Liver (tissue), 8 donors: ENCODE measurements at regions not wholly inside any gene's neighbourhood (a gene's known extent, or its start where the extent isn't known, plus 50 kb on each side); places are given as distances from the start of the nearest gene placed in this dataset.

Experiments used
- DNase-seq: peaks from one replicate; pipeline ENCODE4 v3.0.0-alpha.2; 2017; ENCODE audit warnings: low spot score
- H3K27ac ChIP-seq, 2 donors: one replicate each; pipeline ENCODE4 v1.7.0; 2013; ENCODE audit warnings: inconsistent platforms in 2 of 2, low read length in 2 of 2, control low read depth in 1 of 2, low read depth in 1 of 2, mild to moderate bottlenecking in 1 of 2
- H3K27me3 ChIP-seq, 4 donors: one replicate each; pipeline versions ENCODE4 v1.6.1 to v1.7.0; 2013; ENCODE audit warnings: low read length in 3 of 4, inconsistent platforms in 1 of 4, mild to moderate bottlenecking in 1 of 4, moderate library complexity in 1 of 4; ENCODE audit not compliant: control insufficient read depth in 4 of 4, insufficient read depth in 4 of 4
- H3K36me3 ChIP-seq, 4 donors: one replicate each; pipeline versions ENCODE4 v1.6.1 to v1.7.0; 2013; ENCODE audit warnings: low read length in 3 of 4, mild to moderate bottlenecking in 3 of 4, low read depth in 1 of 4, moderate library complexity in 1 of 4; ENCODE audit not compliant: control insufficient read depth in 4 of 4, insufficient read depth in 3 of 4
- H3K4me1 ChIP-seq, 4 donors: one replicate each; pipeline versions ENCODE4 v1.6.1 to v1.7.0; 2013; ENCODE audit warnings: low read length in 3 of 4, mild to moderate bottlenecking in 3 of 4, moderate library complexity in 1 of 4; ENCODE audit not compliant: control insufficient read depth in 4 of 4, insufficient read depth in 4 of 4
- H3K4me3 ChIP-seq, 3 donors: one replicate each; pipeline versions ENCODE4 v1.6.1 to v1.7.0; 2013; ENCODE audit warnings: low read length in 3 of 3, control low read depth in 1 of 3, low read depth in 1 of 3, mild to moderate bottlenecking in 1 of 3
- H3K9ac ChIP-seq, 2 donors: one replicate each; pipeline ENCODE4 v1.7.0; 2013; ENCODE audit warnings: low read length in 2 of 2, mild to moderate bottlenecking in 2 of 2, moderate library complexity in 2 of 2, control low read depth in 1 of 2, low read depth in 1 of 2
- H3K9me3 ChIP-seq, 4 donors: one replicate each; pipeline versions ENCODE4 v1.6.1 to v1.7.0; 2013; ENCODE audit warnings: low read length in 3 of 4; ENCODE audit not compliant: control insufficient read depth in 4 of 4
- ATF3 ChIP-seq: IDR thresholded peaks from 2 replicates; pipeline ENCODE4 v1.6.1; 2016; ENCODE audit warnings: antibody characterized with exemption
- EGR1 ChIP-seq, 2 donors: IDR thresholded peaks; 2 replicates each; pipeline ENCODE4 v1.6.1; 2016 to 2018; ENCODE audit warnings: antibody characterized with exemption in 2 of 2, low read depth in 2 of 2
- FOXA2 ChIP-seq: IDR thresholded peaks from 2 replicates; pipeline ENCODE4 v1.6.1; 2016; ENCODE audit warnings: antibody characterized with exemption
- GABPA ChIP-seq, 2 donors: IDR thresholded peaks in 1 of 2; conservative IDR thresholded peaks in 1 of 2; 2 replicates each; pipeline ENCODE4 v1.6.1; 2016; ENCODE audit warnings: antibody characterized with exemption in 2 of 2, mild to moderate bottlenecking in 1 of 2, moderate library complexity in 1 of 2
- HNF4A ChIP-seq, 2 donors: conservative IDR thresholded peaks; 2 replicates each; pipeline ENCODE4 v1.6.1; 2016; ENCODE audit warnings: antibody characterized with exemption in 2 of 2, mild to moderate bottlenecking in 2 of 2
- HNF4G ChIP-seq: IDR thresholded peaks from 2 replicates; pipeline ENCODE4 v1.6.1; 2016; ENCODE audit warnings: antibody characterized with exemption
- JUND ChIP-seq, 2 donors: IDR thresholded peaks; 2 replicates each; pipeline ENCODE4 v1.6.1; 2016; ENCODE audit warnings: antibody characterized with exemption in 2 of 2
- MAX ChIP-seq: IDR thresholded peaks from 2 replicates; pipeline ENCODE4 v1.6.1; 2016; ENCODE audit warnings: antibody characterized with exemption
- NR2F2 ChIP-seq: IDR thresholded peaks from 2 replicates; pipeline ENCODE4 v1.6.1; 2016; ENCODE audit warnings: antibody characterized with exemption
- RAD21 ChIP-seq, 2 donors: IDR thresholded peaks; 2 replicates each; pipeline ENCODE4 v1.6.1; 2016; ENCODE audit warnings: antibody characterized with exemption in 2 of 2, mild to moderate bottlenecking in 2 of 2
- REST ChIP-seq: IDR thresholded peaks from 2 replicates; pipeline ENCODE4 v1.6.1; 2016; ENCODE audit warnings: antibody characterized with exemption, mild to moderate bottlenecking
- RXRA ChIP-seq, 2 donors: IDR thresholded peaks; 2 replicates each; pipeline ENCODE4 v1.6.1; 2017 to 2018; ENCODE audit warnings: antibody characterized with exemption in 2 of 2, mild to moderate bottlenecking in 1 of 2
- SP1 ChIP-seq: IDR thresholded peaks from 2 replicates; pipeline ENCODE4 v1.6.1; 2018; ENCODE audit warnings: antibody characterized with exemption, mild to moderate bottlenecking
- TAF1 ChIP-seq: conservative IDR thresholded peaks from 2 replicates; pipeline ENCODE4 v1.6.1; 2016; ENCODE audit warnings: antibody characterized with exemption, mild to moderate bottlenecking
- YY1 ChIP-seq: IDR thresholded peaks from 2 replicates; pipeline ENCODE4 v1.6.1; 2016; ENCODE audit warnings: antibody characterized with exemption, mild to moderate bottlenecking
- WGBS: extraction: QIAGEN DNeasy Blood & Tissue Kit; methylation state at CpG from one replicate; pipeline ENCODE4 v1.1.7; 2013; 5-methylcytosine and 5-hydroxymethylcytosine counted together
- TF ChIP-seq, protein P1 (sequence below): IDR thresholded peaks from 2 replicates; pipeline ENCODE4 v1.6.1; 2016; ENCODE audit warnings: antibody characterized with exemption
- TF ChIP-seq, protein P2 (sequence below): fragments of 150-350 bp; IDR thresholded peaks from 2 replicates; pipeline ENCODE4 v1.5.1; 2017; ENCODE audit warnings: improper control_type of control experiment, low read depth, low read length; ENCODE audit not compliant: missing input control
- donor health status: healthy.
- donor health status: healthy.
- donor health status: healthy.
- donor health status: healthy.
- donor health status: healthy.

DNA sequence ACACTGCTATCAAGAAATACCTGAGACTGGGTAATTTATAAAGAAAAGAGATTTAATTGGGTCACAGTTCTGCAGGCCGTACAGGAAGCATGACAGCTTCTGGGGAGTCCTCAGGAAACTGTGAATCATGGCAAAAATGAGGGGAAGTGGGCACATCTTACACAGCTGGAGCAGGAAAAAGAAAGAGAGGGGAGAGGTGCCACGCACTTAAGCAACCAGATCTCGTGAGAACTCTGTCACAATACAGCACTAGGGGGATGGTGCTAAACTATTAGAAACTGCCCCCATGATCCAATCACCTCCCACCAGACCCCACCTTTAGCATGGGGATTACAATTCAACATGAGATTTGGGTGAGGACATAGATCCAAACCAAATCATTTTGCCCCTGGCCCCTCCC lies 105.5 kb upstream of the CPLX2 start:
- no peaks in the 10 kb centered on the region for H3K36me3 ChIP-seq
- DNase-seq = no peak
- no peak for TF ChIP-seq RXRA (IDR thresholded peaks at IDR 0.05)
- TF ChIP-seq NR2F2 = no peak
- no peak for TF ChIP-seq JUND (IDR thresholded peaks at IDR 0.05)
- TF ChIP-seq, protein P1, sequence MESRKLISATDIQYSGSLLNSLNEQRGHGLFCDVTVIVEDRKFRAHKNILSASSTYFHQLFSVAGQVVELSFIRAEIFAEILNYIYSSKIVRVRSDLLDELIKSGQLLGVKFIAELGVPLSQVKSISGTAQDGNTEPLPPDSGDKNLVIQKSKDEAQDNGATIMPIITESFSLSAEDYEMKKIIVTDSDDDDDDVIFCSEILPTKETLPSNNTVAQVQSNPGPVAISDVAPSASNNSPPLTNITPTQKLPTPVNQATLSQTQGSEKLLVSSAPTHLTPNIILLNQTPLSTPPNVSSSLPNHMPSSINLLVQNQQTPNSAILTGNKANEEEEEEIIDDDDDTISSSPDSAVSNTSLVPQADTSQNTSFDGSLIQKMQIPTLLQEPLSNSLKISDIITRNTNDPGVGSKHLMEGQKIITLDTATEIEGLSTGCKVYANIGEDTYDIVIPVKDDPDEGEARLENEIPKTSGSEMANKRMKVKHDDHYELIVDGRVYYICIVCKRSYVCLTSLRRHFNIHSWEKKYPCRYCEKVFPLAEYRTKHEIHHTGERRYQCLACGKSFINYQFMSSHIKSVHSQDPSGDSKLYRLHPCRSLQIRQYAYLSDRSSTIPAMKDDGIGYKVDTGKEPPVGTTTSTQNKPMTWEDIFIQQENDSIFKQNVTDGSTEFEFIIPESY = no peak
- no peak for TF ChIP-seq TAF1
- no peak for TF ChIP-seq GABPA (IDR thresholded peaks at IDR 0.05 in 1 of 2, conservative IDR thresholded peaks at IDR 0.05 in 1 of 2)
- TF ChIP-seq HNF4A (conservative IDR thresholded peaks at IDR 0.05) = no peak
- no peak for TF ChIP-seq FOXA2
- TF ChIP-seq EGR1 (IDR thresholded peaks at IDR 0.05; ENCODE audit: low read depth in 2 of 2) = no peak
- no peak for TF ChIP-seq HNF4G
- no peak for TF ChIP-seq ATF3
- no peak for TF ChIP-seq REST
- no peak for TF ChIP-seq RAD21 (IDR thresholded peaks at IDR 0.05)
- no peak for TF ChIP-seq SP1
- no peak for TF ChIP-seq YY1
- H3K9ac ChIP-seq = no peak overlapping the region
- H3K4me1 ChIP-seq = no peaks in the 10 kb centered on the region
- H3K27me3 ChIP-seq = peaks cover 0 to 2% (median 0%) of the 10 kb centered on the region in 4 donors
- peaks cover 2 to 9% (median 2%) of the 10 kb centered on the region in 4 donors for H3K9me3 ChIP-seq
- H3K27ac ChIP-seq = no peak overlapping the region
- WGBS = 68% methylated on average over 3 of the region's 3 CpGs
- H3K4me3 ChIP-seq = no peak overlapping the region

GRCh38 chr5:175766963-175767362 lies 104.4 kb upstream of the CPLX2 start:
- TF ChIP-seq MAX (no peak), TAF1 (no peak), SP1 (no peak), GABPA (IDR thresholded peaks at IDR 0.05 in 1 of 2, conservative IDR thresholded peaks at IDR 0.05 in 1 of 2) (no peak), RAD21 (IDR thresholded peaks at IDR 0.05) (no peak), YY1 (no peak), REST (no peak), ATF3 (no peak), FOXA2 (no peak), EGR1 (IDR thresholded peaks at IDR 0.05; ENCODE audit: low read depth in 2 of 2) (no peak), RXRA (IDR thresholded peaks at IDR 0.05) (no peak)
- TF ChIP-seq, protein P2, sequence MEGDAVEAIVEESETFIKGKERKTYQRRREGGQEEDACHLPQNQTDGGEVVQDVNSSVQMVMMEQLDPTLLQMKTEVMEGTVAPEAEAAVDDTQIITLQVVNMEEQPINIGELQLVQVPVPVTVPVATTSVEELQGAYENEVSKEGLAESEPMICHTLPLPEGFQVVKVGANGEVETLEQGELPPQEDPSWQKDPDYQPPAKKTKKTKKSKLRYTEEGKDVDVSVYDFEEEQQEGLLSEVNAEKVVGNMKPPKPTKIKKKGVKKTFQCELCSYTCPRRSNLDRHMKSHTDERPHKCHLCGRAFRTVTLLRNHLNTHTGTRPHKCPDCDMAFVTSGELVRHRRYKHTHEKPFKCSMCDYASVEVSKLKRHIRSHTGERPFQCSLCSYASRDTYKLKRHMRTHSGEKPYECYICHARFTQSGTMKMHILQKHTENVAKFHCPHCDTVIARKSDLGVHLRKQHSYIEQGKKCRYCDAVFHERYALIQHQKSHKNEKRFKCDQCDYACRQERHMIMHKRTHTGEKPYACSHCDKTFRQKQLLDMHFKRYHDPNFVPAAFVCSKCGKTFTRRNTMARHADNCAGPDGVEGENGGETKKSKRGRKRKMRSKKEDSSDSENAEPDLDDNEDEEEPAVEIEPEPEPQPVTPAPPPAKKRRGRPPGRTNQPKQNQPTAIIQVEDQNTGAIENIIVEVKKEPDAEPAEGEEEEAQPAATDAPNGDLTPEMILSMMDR = no peak
- DNase-seq = no peak
- no peak overlapping the region for H3K4me3 ChIP-seq
- H3K27ac ChIP-seq = no peak overlapping the region
- no peaks in the 10 kb centered on the region for H3K36me3 ChIP-seq
- peaks cover 0 to 3% (median 0%) of the 10 kb centered on the region in 4 donors for H3K27me3 ChIP-seq
- 83% methylated on average over 2 of the region's 2 CpGs for WGBS
- H3K9me3 ChIP-seq = peaks cover 0 to 6% (median 2%) of the 10 kb centered on the region in 4 donors
- no peaks in the 10 kb centered on the region for H3K4me1 ChIP-seq
- H3K9ac ChIP-seq = no peak overlapping the region
